SU-DHL-6 (cell line): ENCODE measurements at regions not wholly inside any gene's neighbourhood (a gene's known extent, or its start where the extent isn't known, plus 50 kb on each side); places are given as distances from the start of the nearest gene placed in this dataset.

Experiments
- H2AFZ ChIP-seq: fragments of 200-600 bp; sonication (generic); 2 replicates; pipeline ENCODE4 v1.6.1; 2014; ENCODE audit warnings: low read depth, mild to moderate bottlenecking, moderate library complexity, mixed read lengths, antibody characterized with exemption, low read length; ENCODE audit not compliant: severe bottlenecking
- H3F3A ChIP-seq: fragments of 200-600 bp; shearing (Covaris generic); 2 replicates; pipeline ENCODE4 v1.6.0; 2016; ENCODE audit warnings: antibody characterized with exemption, mild to moderate bottlenecking; ENCODE audit not compliant: insufficient read depth
- H3K27ac ChIP-seq: fragments of 200-600 bp; sonication (generic); 2 replicates; pipeline ENCODE4 v1.5.1; 2016; ENCODE audit warnings: low read depth, mild to moderate bottlenecking, low read length, moderate library complexity, mixed read lengths
- H3K27me3 ChIP-seq: fragments of 200-600 bp; sonication (generic), shearing (Covaris generic); 2 replicates; pipeline ENCODE4 v1.6.0; 2014; ENCODE audit warnings: mild to moderate bottlenecking, low read length
- H3K36me3 ChIP-seq: fragments of 200-600 bp; sonication (generic); 2 replicates; pipeline ENCODE4 v1.6.1; 2014; ENCODE audit warnings: mild to moderate bottlenecking, low read length, mixed read lengths
- H3K4me2 ChIP-seq: fragments of 300-600, 200-600 bp; shearing (Covaris generic), sonication (generic); 2 replicates; pipeline ENCODE4 v1.6.0; 2014; ENCODE audit warnings: low read length, low read depth, mild to moderate bottlenecking; ENCODE audit not compliant: poor library complexity, severe bottlenecking
- H3K4me3 ChIP-seq: fragments of 200-600 bp; sonication (generic); 2 replicates; pipeline ENCODE4 v1.5.1; 2014; ENCODE audit warnings: antibody characterized with exemption, low read length, mild to moderate bottlenecking, mixed read lengths; ENCODE audit not compliant: insufficient read depth, poor library complexity, severe bottlenecking
- H3K79me2 ChIP-seq: fragments of 200-600 bp; sonication (generic); 2 replicates; pipeline ENCODE4 v1.6.1; 2014; ENCODE audit warnings: mild to moderate bottlenecking, low read length, moderate library complexity; ENCODE audit not compliant: insufficient read depth
- H3K9ac ChIP-seq: fragments of 200-600 bp; sonication (generic); 2 replicates; pipeline ENCODE4 v1.7.0; 2014; ENCODE audit warnings: mild to moderate bottlenecking, low read length
- H3K9me2 ChIP-seq: fragments of 200-600 bp; sonication (generic); replicated peaks from 2 replicates; pipeline ENCODE4 v1.6.1; 2014; ENCODE audit warnings: low read length; ENCODE audit not compliant: insufficient read depth
- H3K9me3 ChIP-seq: fragments of 200-600 bp; sonication (generic); 2 replicates; pipeline ENCODE4 v1.6.1; 2014; ENCODE audit warnings: low read length, mixed read lengths; ENCODE audit not compliant: insufficient read depth
- H4K20me1 ChIP-seq: fragments of 200-600 bp; sonication (generic); 2 replicates; pipeline ENCODE4 v1.6.1; 2014; ENCODE audit warnings: low read depth, mild to moderate bottlenecking, antibody characterized with exemption, low read length, moderate library complexity, mixed read lengths
- EZH2phosphoT487 ChIP-seq: fragments of 200-600 bp; sonication (generic), shearing (Covaris generic); conservative IDR thresholded peaks from 2 replicates; pipeline ENCODE4 v1.6.1; 2018; ENCODE audit warnings: mild to moderate bottlenecking, antibody characterized with exemption, low read length, moderate library complexity, mixed read lengths
- TF ChIP-seq, protein P1 (sequence below): fragments of 200-600 bp; sonication (generic); IDR thresholded peaks from one replicate; pipeline ENCODE4 v1.5.1; 2017; ENCODE audit warnings: antibody characterized with exemption, mild to moderate bottlenecking, low read length, moderate library complexity; ENCODE audit not compliant: insufficient read depth, poor library complexity, severe bottlenecking

DNA sequence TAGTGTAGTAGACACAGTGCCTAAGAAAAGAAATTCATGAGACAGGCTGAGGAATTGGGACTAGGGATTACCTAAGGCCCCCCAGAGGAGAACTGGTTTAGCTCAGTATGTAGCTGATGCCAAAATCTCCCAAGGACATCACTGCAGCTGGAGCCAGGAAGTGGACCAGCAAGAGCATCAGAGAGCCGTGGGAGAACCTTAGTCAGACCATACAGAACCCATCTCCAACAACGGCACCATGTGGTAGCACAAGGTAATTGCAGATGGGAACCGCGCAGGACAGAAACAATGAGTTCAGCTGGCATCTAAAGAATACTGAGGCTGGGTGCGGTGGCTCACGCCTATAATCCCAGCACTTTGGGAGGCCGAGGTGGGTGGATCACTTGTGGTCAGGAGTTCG is 81.7 kb downstream of the WNT5A start:
- no peaks in the 10 kb centered on the region for H3K36me3 ChIP-seq
- no peaks in the 10 kb centered on the region for H3K27me3 ChIP-seq
- no peak overlapping the region for H3K27ac ChIP-seq
- H3K9me3 ChIP-seq, result no peaks in the 10 kb centered on the region
- no peak overlapping the region for H3K4me2 ChIP-seq
- no peak overlapping the region for H2AFZ ChIP-seq
- H3K79me2 ChIP-seq, result no peaks in the 10 kb centered on the region
- TF ChIP-seq, protein P1, sequence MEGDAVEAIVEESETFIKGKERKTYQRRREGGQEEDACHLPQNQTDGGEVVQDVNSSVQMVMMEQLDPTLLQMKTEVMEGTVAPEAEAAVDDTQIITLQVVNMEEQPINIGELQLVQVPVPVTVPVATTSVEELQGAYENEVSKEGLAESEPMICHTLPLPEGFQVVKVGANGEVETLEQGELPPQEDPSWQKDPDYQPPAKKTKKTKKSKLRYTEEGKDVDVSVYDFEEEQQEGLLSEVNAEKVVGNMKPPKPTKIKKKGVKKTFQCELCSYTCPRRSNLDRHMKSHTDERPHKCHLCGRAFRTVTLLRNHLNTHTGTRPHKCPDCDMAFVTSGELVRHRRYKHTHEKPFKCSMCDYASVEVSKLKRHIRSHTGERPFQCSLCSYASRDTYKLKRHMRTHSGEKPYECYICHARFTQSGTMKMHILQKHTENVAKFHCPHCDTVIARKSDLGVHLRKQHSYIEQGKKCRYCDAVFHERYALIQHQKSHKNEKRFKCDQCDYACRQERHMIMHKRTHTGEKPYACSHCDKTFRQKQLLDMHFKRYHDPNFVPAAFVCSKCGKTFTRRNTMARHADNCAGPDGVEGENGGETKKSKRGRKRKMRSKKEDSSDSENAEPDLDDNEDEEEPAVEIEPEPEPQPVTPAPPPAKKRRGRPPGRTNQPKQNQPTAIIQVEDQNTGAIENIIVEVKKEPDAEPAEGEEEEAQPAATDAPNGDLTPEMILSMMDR, result no peak
- TF ChIP-seq EZH2phosphoT487, result no peak
- no peaks in the 10 kb centered on the region for H3F3A ChIP-seq
- no peaks in the 10 kb centered on the region for H3K9me2 ChIP-seq
- no peak overlapping the region for H3K4me3 ChIP-seq
- no peak overlapping the region for H3K9ac ChIP-seq
- H4K20me1 ChIP-seq, result no peaks in the 10 kb centered on the region

DNA sequence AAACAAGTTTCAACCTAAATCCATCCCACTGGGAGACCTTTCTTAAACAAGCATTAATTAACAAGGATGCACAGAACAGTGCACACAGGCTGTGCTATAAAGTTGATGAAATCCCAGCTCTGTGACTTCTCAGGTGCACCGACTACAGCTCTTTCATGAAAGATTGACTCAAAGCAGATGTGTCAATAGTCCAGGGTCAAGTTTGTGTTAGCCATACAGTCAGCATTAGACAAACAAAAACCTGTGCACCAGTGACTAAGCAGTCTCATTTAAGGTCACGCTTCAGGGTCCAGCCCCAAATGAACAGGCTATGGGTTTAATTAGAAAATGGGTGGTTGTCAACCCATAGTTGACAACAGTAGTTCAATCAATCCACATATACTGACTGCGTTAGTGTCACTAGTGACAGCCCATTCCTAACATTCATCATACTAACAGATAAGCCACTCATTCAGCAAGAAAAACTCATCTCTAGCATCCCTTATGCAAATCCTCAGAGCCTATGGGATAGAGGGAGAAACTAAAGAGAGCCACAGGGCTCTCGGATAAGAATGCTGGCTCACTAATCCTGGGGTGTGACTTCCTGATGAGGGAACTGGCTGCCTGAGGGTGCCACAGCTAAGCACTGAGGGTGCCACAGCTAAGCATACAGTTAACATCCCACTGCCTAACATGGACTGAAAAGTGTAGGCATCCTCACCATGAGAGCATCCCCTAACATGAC is 84.1 kb downstream of the WNT5A start:
- Histone ChIP-seq H3K79me2 (no peaks in the 10 kb centered on the region), H3K9me3 (no peaks in the 10 kb centered on the region), H3K9me2 (no peaks in the 10 kb centered on the region), H4K20me1 (no peaks in the 10 kb centered on the region), H3K9ac (no peak overlapping the region), H3K27ac (no peak overlapping the region), H3K36me3 (no peaks in the 10 kb centered on the region), H2AFZ (no peak overlapping the region), H3K4me2 (no peak overlapping the region), H3F3A (no peaks in the 10 kb centered on the region), H3K27me3 (no peaks in the 10 kb centered on the region), H3K4me3 (no peak overlapping the region)
- TF ChIP-seq, protein P1, result no peak
- TF ChIP-seq EZH2phosphoT487, result no peak

DNA sequence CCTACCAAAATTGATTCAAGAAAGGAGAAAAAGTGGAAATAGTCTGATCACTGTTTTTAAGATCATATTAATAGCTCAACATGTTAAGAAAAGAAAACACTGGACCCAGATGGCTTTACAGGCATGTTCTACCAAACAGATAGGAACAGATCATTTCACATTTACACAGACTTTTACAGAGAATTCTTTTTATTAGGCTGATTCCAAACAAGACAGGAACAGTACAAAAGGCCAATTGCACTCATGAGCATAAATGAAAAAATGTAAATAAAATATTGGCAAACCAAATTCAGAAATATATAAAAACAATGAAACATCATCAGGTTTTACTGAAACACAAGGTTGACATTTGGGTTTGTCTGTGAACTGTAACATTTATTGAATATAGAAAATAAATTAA is 106.5 kb downstream of the WNT5A start:
- Histone ChIP-seq H3K36me3 (no peaks in the 10 kb centered on the region), H4K20me1 (no peaks in the 10 kb centered on the region), H3K9ac (no peak overlapping the region), H3K9me2 (no peaks in the 10 kb centered on the region), H3K27ac (no peak overlapping the region), H3K27me3 (no peaks in the 10 kb centered on the region), H3K9me3 (no peaks in the 10 kb centered on the region), H3K4me2 (no peak overlapping the region), H3K79me2 (no peaks in the 10 kb centered on the region), H2AFZ (no peak overlapping the region), H3K4me3 (no peak overlapping the region), H3F3A (no peaks in the 10 kb centered on the region)
- TF ChIP-seq EZH2phosphoT487, result no peak
- TF ChIP-seq, protein P1, result no peak
